HG03039 (cell line): ENCODE measurements at regions not wholly inside any gene's neighbourhood (a gene's known extent, or its start where the extent isn't known, plus 50 kb on each side); places are given as distances from the start of the nearest gene placed in this dataset.
"Not testable (repeated sequence)": the region's sequence is repeated elsewhere in the genome, so short reads cannot be mapped to it uniquely, and the experiment has no call there.

Experiments
- ATAC-seq: cut with Tn5 transposase; IDR thresholded peaks from one replicate; pipeline ENCODE4 v1.9.1; 2021; ENCODE audit warnings: mild to moderate bottlenecking, moderate library complexity; ENCODE audit not compliant: unreplicated experiment

GRCh38 chr5:158606233-158606632 is 493.5 kb downstream of the EBF1 start:
- no peak for ATAC-seq

- ATAC-seq: no peak
These were observed 496.7 kb downstream of the EBF1 start for GRCh38 chr5:158602981-158603380.

GRCh38 chr5:158601118-158601517 is 498.6 kb downstream of the EBF1 start:
- no peak for ATAC-seq

GRCh38 chr5:158600679-158601078 is 499.0 kb downstream of the EBF1 start:
- no peak for ATAC-seq

GRCh38 chr5:158599157-158599556 is 500.6 kb downstream of the EBF1 start:
- no peak for ATAC-seq

GRCh38 chr5:158594595-158595242 is 505.0 kb downstream of the EBF1 start:
- ATAC-seq: no peak

GRCh38 chr5:158593925-158594324 is 505.8 kb downstream of the EBF1 start:
- no peak for ATAC-seq

- ATAC-seq: no peak
These were observed 508.3 kb downstream of the EBF1 start for GRCh38 chr5:158591301-158591863.

- ATAC-seq: no peak
These were observed 508.9 kb downstream of the EBF1 start for GRCh38 chr5:158590746-158591300.

GRCh38 chr5:158589939-158590338 is 509.8 kb downstream of the EBF1 start:
- ATAC-seq: no peak

- ATAC-seq: no peak
These were observed 511.1 kb downstream of the EBF1 start for GRCh38 chr5:158588617-158589016.

- no peak for ATAC-seq
These were observed 513.7 kb downstream of the EBF1 start for GRCh38 chr5:158586054-158586453.

GRCh38 chr5:158582669-158583068 is 517.0 kb downstream of the EBF1 start:
- ATAC-seq: not testable (repeated sequence)

GRCh38 chr5:158573829-158574228 is 525.9 kb downstream of the EBF1 start:
- no peak for ATAC-seq

GRCh38 chr5:158570502-158570901 is 529.2 kb downstream of the EBF1 start:
- no peak for ATAC-seq

- no peak for ATAC-seq
These were observed 530.2 kb downstream of the EBF1 start for GRCh38 chr5:158569534-158569933.

GRCh38 chr5:158565017-158565789 is 534.5 kb downstream of the EBF1 start:
- ATAC-seq: no peak

- no peak for ATAC-seq
These were observed 535.8 kb downstream of the EBF1 start for GRCh38 chr5:158563760-158564390.

- no peak for ATAC-seq
These were observed 538.0 kb downstream of the EBF1 start for GRCh38 chr5:158561562-158562190.

GRCh38 chr5:158560170-158560569 is 539.5 kb downstream of the EBF1 start:
- ATAC-seq: peak; percentile 97

- no peak for ATAC-seq
These were observed 540.1 kb downstream of the EBF1 start for GRCh38 chr5:158559643-158560042.
